ENCODE measurements at regions not wholly inside any gene's neighbourhood (a gene's known extent, or its start where the extent isn't known, plus 50 kb on each side); places are given as distances from the start of the nearest gene placed in this dataset.

- TF ChIP-seq, protein P1, sequence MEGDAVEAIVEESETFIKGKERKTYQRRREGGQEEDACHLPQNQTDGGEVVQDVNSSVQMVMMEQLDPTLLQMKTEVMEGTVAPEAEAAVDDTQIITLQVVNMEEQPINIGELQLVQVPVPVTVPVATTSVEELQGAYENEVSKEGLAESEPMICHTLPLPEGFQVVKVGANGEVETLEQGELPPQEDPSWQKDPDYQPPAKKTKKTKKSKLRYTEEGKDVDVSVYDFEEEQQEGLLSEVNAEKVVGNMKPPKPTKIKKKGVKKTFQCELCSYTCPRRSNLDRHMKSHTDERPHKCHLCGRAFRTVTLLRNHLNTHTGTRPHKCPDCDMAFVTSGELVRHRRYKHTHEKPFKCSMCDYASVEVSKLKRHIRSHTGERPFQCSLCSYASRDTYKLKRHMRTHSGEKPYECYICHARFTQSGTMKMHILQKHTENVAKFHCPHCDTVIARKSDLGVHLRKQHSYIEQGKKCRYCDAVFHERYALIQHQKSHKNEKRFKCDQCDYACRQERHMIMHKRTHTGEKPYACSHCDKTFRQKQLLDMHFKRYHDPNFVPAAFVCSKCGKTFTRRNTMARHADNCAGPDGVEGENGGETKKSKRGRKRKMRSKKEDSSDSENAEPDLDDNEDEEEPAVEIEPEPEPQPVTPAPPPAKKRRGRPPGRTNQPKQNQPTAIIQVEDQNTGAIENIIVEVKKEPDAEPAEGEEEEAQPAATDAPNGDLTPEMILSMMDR (conservative IDR thresholded peaks at IDR 0.05; ENCODE audit: low read depth, low read length): no peak
- TF ChIP-seq CEBPB (IDR thresholded peaks at IDR 0.05; ENCODE audit: low read depth, low read length) (no peak), RAD21 (IDR thresholded peaks at IDR 0.05; ENCODE audit: low read length) (no peak), POLR2A (IDR thresholded peaks at IDR 0.05; ENCODE audit: low read depth, low read length) (no peak), RFX5 (IDR thresholded peaks at IDR 0.05; ENCODE audit: low read depth, low read length) (no peak), RCOR1 (IDR thresholded peaks at IDR 0.05; ENCODE audit: insufficient replicate concordance, low read length) (no peak)
- TF ChIP-seq, protein P2, sequence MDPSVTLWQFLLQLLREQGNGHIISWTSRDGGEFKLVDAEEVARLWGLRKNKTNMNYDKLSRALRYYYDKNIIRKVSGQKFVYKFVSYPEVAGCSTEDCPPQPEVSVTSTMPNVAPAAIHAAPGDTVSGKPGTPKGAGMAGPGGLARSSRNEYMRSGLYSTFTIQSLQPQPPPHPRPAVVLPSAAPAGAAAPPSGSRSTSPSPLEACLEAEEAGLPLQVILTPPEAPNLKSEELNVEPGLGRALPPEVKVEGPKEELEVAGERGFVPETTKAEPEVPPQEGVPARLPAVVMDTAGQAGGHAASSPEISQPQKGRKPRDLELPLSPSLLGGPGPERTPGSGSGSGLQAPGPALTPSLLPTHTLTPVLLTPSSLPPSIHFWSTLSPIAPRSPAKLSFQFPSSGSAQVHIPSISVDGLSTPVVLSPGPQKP (IDR thresholded peaks at IDR 0.05; ENCODE audit: borderline replicate concordance, low read depth, low read length): no peak
- TF ChIP-seq, protein P3, sequence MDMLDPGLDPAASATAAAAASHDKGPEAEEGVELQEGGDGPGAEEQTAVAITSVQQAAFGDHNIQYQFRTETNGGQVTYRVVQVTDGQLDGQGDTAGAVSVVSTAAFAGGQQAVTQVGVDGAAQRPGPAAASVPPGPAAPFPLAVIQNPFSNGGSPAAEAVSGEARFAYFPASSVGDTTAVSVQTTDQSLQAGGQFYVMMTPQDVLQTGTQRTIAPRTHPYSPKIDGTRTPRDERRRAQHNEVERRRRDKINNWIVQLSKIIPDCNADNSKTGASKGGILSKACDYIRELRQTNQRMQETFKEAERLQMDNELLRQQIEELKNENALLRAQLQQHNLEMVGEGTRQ (IDR thresholded peaks at IDR 0.05; ENCODE audit: low read depth, low read length): no peak
These were observed 525.6 kb downstream of the MBD2 start for GRCh38 chr18:53698907-53699306.

Measured in IMR-90 (cell line).